ENCODE measurements at regions not wholly inside any gene's neighbourhood (a gene's known extent, or its start where the extent isn't known, plus 50 kb on each side); places are given as distances from the start of the nearest gene placed in this dataset.

- Histone ChIP-seq H3K27me3 (no peaks in the 10 kb centered on the region), H3K4me3 (no peak overlapping the region), H3K4me1 (no peaks in the 10 kb centered on the region), H3K27ac (no peak overlapping the region), H3K36me3 (no peaks in the 10 kb centered on the region), H3K9me3 (no peaks in the 10 kb centered on the region)
- TF ChIP-seq POLR2A (IDR thresholded peaks at IDR 0.05) (no peak), CTCF (IDR thresholded peaks at IDR 0.05) (no peak)
- ATAC-seq (no peak), DNase-seq (no peak)
- 1 to 66% (median 32%) methylated on average over 1 of the region's 1 CpG for WGBS, 4 donors
- intact Hi-C loops (cut with DNase I) = no loop called here
Observed at GRCh38 chr5:121109817-121110216, 645.7 kb downstream of the PRR16 start.

- H3K9me3 ChIP-seq = no peaks in the 10 kb centered on the region
- intact Hi-C loops (cut with DNase I) = no loop called here
- H3K4me1 ChIP-seq = no peaks in the 10 kb centered on the region
- no peak overlapping the region for H3K27ac ChIP-seq
- H3K27me3 ChIP-seq = no peaks in the 10 kb centered on the region
- ATAC-seq = no peak
- H3K4me3 ChIP-seq = no peak overlapping the region
- TF ChIP-seq CTCF (IDR thresholded peaks at IDR 0.05) = no peak
- TF ChIP-seq POLR2A (IDR thresholded peaks at IDR 0.05) = no peak
- no peak for DNase-seq
- 33 to 67% (median 59%) methylated on average over 4 of the region's 4 CpGs for WGBS, 4 donors
- no peaks in the 10 kb centered on the region for H3K36me3 ChIP-seq
Observed at GRCh38 chr5:121121786-121122185, 657.7 kb downstream of the PRR16 start.

GRCh38 chr5:121138495-121138907, 674.4 kb downstream of the PRR16 start:
- Histone ChIP-seq H3K9me3 (no peaks in the 10 kb centered on the region), H3K4me1 (no peaks in the 10 kb centered on the region), H3K4me3 (no peak overlapping the region), H3K36me3 (no peaks in the 10 kb centered on the region), H3K27ac (no peak overlapping the region), H3K27me3 (no peaks in the 10 kb centered on the region)
- intact Hi-C loops (cut with DNase I) = no loop called here
- 68 to 79% (median 72%) methylated on average over 1 of the region's 1 CpG for WGBS, 4 donors
- TF ChIP-seq POLR2A (IDR thresholded peaks at IDR 0.05) (no peak), CTCF (IDR thresholded peaks at IDR 0.05) (no peak)
- ATAC-seq (no peak), DNase-seq (no peak)

- Histone ChIP-seq H3K4me3 (no peak overlapping the region), H3K27me3 (no peaks in the 10 kb centered on the region), H3K9me3 (no peaks in the 10 kb centered on the region), H3K27ac (no peak overlapping the region), H3K4me1 (no peaks in the 10 kb centered on the region), H3K36me3 (no peaks in the 10 kb centered on the region)
- intact Hi-C loops (cut with DNase I) = no loop called here
- DNase-seq = no peak
- ATAC-seq = no peak
- TF ChIP-seq CTCF (IDR thresholded peaks at IDR 0.05) (no peak), POLR2A (IDR thresholded peaks at IDR 0.05) (no peak)
- 48 to 66% (median 60%) methylated on average over 1 of the region's 1 CpG for WGBS, 4 donors
Observed at GRCh38 chr5:121138952-121139351, 674.9 kb downstream of the PRR16 start.

Measured in heart left ventricle (tissue), 16 donors.